NCI-H748 treated with DMSO at 0.1 percent for 48 hours (cell line): ENCODE measurements at regions not wholly inside any gene's neighbourhood (a gene's known extent, or its start where the extent isn't known, plus 50 kb on each side); places are given as distances from the start of the nearest gene placed in this dataset.
"Not testable (repeated sequence)": the region's sequence is repeated elsewhere in the genome, so short reads cannot be mapped to it uniquely, and the experiment has no call there.

ENCODE experiments used
- DNase-seq: peaks from one replicate; lab custom pipeline; 2025; lab: John Stamatoyannopoulos, UW

GRCh38 chr17:71635187-71635586 lies 485.6 kb upstream of the SOX9 start:
- DNase-seq: no peak

GRCh38 chr17:71636644-71637043 lies 484.2 kb upstream of the SOX9 start:
- no peak for DNase-seq

- DNase-seq: no peak
Observed at GRCh38 chr17:71638668-71639067, 482.2 kb upstream of the SOX9 start.

- DNase-seq: no peak
Observed at GRCh38 chr17:71639865-71640264, 481.0 kb upstream of the SOX9 start.

- not testable (repeated sequence) for DNase-seq
Observed at GRCh38 chr17:71646890-71647289, 473.9 kb upstream of the SOX9 start.

- not testable (repeated sequence) for DNase-seq
Observed at GRCh38 chr17:71648342-71648741, 472.5 kb upstream of the SOX9 start.

- no peak for DNase-seq
Observed at GRCh38 chr17:71649941-71650350, 470.9 kb upstream of the SOX9 start.

GRCh38 chr17:71655542-71655941 lies 465.3 kb upstream of the SOX9 start:
- DNase-seq: no peak

GRCh38 chr17:71656964-71657858 lies 463.6 kb upstream of the SOX9 start:
- no peak for DNase-seq

- no peak for DNase-seq
Observed at GRCh38 chr17:71658996-71659395, 461.8 kb upstream of the SOX9 start.

- DNase-seq: no peak
Observed at GRCh38 chr17:71664861-71665260, 456.0 kb upstream of the SOX9 start.

- no peak for DNase-seq
Observed at GRCh38 chr17:71666047-71666446, 454.8 kb upstream of the SOX9 start.

- no peak for DNase-seq
Observed at GRCh38 chr17:71667661-71668060, 453.2 kb upstream of the SOX9 start.

GRCh38 chr17:71668807-71669206 lies 452.0 kb upstream of the SOX9 start:
- DNase-seq: no peak

- DNase-seq: no peak
Observed at GRCh38 chr17:71677439-71677838, 443.4 kb upstream of the SOX9 start.

- DNase-seq: no peak
Observed at GRCh38 chr17:71679832-71680231, 441.0 kb upstream of the SOX9 start.

GRCh38 chr17:71681427-71682173 lies 439.2 kb upstream of the SOX9 start:
- no peak for DNase-seq

GRCh38 chr17:71682174-71682494 lies 438.7 kb upstream of the SOX9 start:
- no peak for DNase-seq

- DNase-seq: no peak
Observed at GRCh38 chr17:71689782-71690181, 431.0 kb upstream of the SOX9 start.

GRCh38 chr17:71699907-71700306 lies 420.9 kb upstream of the SOX9 start:
- no peak for DNase-seq

- DNase-seq: no peak
Observed at GRCh38 chr17:71703701-71704100, 417.1 kb upstream of the SOX9 start.

- peak; percentile 64 for DNase-seq
Observed at GRCh38 chr17:71709271-71709890, 411.4 kb upstream of the SOX9 start.

- peak; percentile 88 for DNase-seq
Observed at GRCh38 chr17:71709946-71710345, 410.9 kb upstream of the SOX9 start.
